CD4-positive, CD25-positive, alpha-beta regulatory T cell (primary cell): ENCODE measurements at regions not wholly inside any gene's neighbourhood (a gene's known extent, or its start where the extent isn't known, plus 50 kb on each side); places are given as distances from the start of the nearest gene placed in this dataset.

ENCODE experiments used
- ATAC-seq, 2 donors: fragments of 150-1000 bp; cut with Tn5 transposase; one replicate each; pipeline ENCODE4 v1.10.0; 2021; ENCODE audit warnings: low read depth in 2 of 2, moderate number of reproducible peaks in 2 of 2, moderate library complexity in 1 of 2
- DNase-seq, 3 donors: peaks; one replicate each; pipeline versions ENCODE4 v3.0.0 to v3.0.0-alpha.2; 2012 to 2022; ENCODE audit warnings: mixed read lengths in 1 of 3
- H3K27ac ChIP-seq: one replicate; pipeline ENCODE4 v1.7.0; 2013; ENCODE audit warnings: mild to moderate bottlenecking, low read length; ENCODE audit not compliant: insufficient read depth, poor library complexity, severe bottlenecking
- H3K27me3 ChIP-seq: one replicate; pipeline ENCODE4 v1.7.0; 2013; ENCODE audit warnings: low read length; ENCODE audit not compliant: control insufficient read depth, insufficient read depth
- H3K36me3 ChIP-seq: one replicate; pipeline ENCODE4 v1.7.0; 2013; ENCODE audit warnings: mild to moderate bottlenecking, low read length, moderate library complexity; ENCODE audit not compliant: control insufficient read depth, insufficient read depth
- H3K4me1 ChIP-seq: 2 replicates; pipeline ENCODE4 v1.7.0; 2013; ENCODE audit warnings: mild to moderate bottlenecking, low read length; ENCODE audit not compliant: insufficient read depth, control insufficient read depth, poor library complexity, severe bottlenecking
- H3K4me3 ChIP-seq: one replicate; pipeline ENCODE4 v1.7.0; 2013; ENCODE audit warnings: low read depth, mild to moderate bottlenecking, low read length, moderate library complexity
- H3K9me3 ChIP-seq, 2 experiments: 1 replicate in 1 of 2; 2 replicates in 1 of 2; pipeline ENCODE4 v1.7.0; 2013; ENCODE audit warnings: low read length in 2 of 2, mild to moderate bottlenecking in 1 of 2, moderate library complexity in 1 of 2; ENCODE audit not compliant: control insufficient read depth in 2 of 2
- H3K27ac Mint-ChIP-seq, 3 donors: one replicate each; pipeline ENCODE4 v1.8.0; 2020 to 2022; ENCODE audit warnings: mild to moderate bottlenecking in 3 of 3, mixed read lengths in 3 of 3, moderate library complexity in 2 of 3
- H3K27me3 Mint-ChIP-seq: one replicate; pipeline ENCODE4 v1.8.0; 2022; ENCODE audit warnings: mild to moderate bottlenecking, mixed read lengths
- H3K36me3 Mint-ChIP-seq: one replicate; pipeline ENCODE4 v1.8.0; 2020; ENCODE audit warnings: mixed read lengths
- H3K4me1 Mint-ChIP-seq, 4 donors: one replicate each; pipeline ENCODE4 v1.8.0; 2020 to 2022; ENCODE audit warnings: mixed read lengths in 4 of 4, mild to moderate bottlenecking in 1 of 4
- H3K4me3 Mint-ChIP-seq, 4 donors: one replicate each; pipeline ENCODE4 v1.8.0; 2020 to 2022; ENCODE audit warnings: mild to moderate bottlenecking in 4 of 4, mixed read lengths in 4 of 4, moderate library complexity in 3 of 4
- H3K9me3 Mint-ChIP-seq, 7 donors: one replicate each; pipeline ENCODE4 v1.8.0; 2020 to 2022; ENCODE audit warnings: mixed read lengths in 7 of 7, mild to moderate bottlenecking in 3 of 7, moderate library complexity in 2 of 7

DNA sequence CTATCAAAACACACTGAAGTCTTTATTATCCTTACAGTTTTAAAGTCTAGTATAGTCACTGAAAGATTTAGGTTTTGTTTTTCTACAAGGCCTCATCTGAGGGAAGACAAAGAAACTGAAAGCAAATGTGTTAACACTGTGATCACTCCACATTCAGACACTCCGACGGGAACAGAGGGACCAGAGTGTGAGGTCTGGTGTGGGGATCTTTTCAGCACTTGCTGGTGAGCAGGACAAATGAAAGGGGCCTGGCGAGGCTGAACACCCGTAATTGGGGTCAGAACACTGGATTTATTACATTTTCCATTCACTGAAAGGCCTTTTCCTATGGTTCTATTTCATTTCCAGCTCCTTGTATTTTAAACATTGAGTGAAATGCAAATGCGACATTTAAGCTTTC lies 910.5 kb downstream of the CDH11 start:
- no peaks in the 10 kb centered on the region for H3K36me3 Mint-ChIP-seq

DNA sequence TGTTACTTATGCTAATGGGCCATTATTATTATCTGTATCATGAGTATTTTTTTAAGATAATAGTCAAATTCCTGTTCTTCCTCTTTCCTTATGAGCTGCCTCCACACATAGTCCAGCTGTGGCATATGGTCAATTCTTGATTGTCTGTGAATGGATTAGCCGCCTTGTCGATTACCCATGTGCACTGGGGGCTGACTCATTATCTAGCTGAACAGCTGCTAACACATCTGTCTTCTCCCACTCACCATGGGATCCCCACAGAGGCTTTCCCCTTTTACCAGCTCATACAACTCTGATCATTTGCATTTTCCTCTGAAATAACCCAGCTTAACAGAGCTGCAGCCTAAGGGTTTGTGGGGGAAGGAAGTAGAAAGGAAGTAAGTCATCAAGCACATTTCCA lies 915.0 kb downstream of the CDH11 start:
- Histone ChIP-seq H3K27ac (no peak overlapping the region), H3K27me3 (no peaks in the 10 kb centered on the region), H3K36me3 (no peaks in the 10 kb centered on the region), H3K9me3 (peaks cover 3 to 6% of the 10 kb centered on the region in 2 experiments), H3K4me1 (no peaks in the 10 kb centered on the region), H3K4me3 (no peak overlapping the region)
- no peak overlapping the region for H3K4me3 Mint-ChIP-seq
- no peaks in the 10 kb centered on the region for H3K36me3 Mint-ChIP-seq
- H3K27ac Mint-ChIP-seq: no peak overlapping the region
- DNase-seq (no peak), ATAC-seq (no peak)
- peaks cover 5 to 36% (median 9%) of the 10 kb centered on the region in 7 donors for H3K9me3 Mint-ChIP-seq
- H3K27me3 Mint-ChIP-seq: no peaks in the 10 kb centered on the region
- no peaks in the 10 kb centered on the region for H3K4me1 Mint-ChIP-seq

More for the DNA sequence above, 910.5 kb downstream of the CDH11 start:
- Mint-ChIP-seq H3K27ac (no peak overlapping the region), H3K9me3 (peaks cover 3 to 30% (median 9%) of the 10 kb centered on the region in 7 donors), H3K4me1 (no peaks in the 10 kb centered on the region), H3K27me3 (no peaks in the 10 kb centered on the region), H3K4me3 (no peak overlapping the region)
- Histone ChIP-seq H3K36me3 (no peaks in the 10 kb centered on the region), H3K9me3 (peaks cover 0 to 3% of the 10 kb centered on the region in 2 experiments), H3K4me1 (no peaks in the 10 kb centered on the region), H3K27ac (no peak overlapping the region), H3K4me3 (no peak overlapping the region), H3K27me3 (no peaks in the 10 kb centered on the region)
- ATAC-seq (no peak), DNase-seq (no peak)

DNA sequence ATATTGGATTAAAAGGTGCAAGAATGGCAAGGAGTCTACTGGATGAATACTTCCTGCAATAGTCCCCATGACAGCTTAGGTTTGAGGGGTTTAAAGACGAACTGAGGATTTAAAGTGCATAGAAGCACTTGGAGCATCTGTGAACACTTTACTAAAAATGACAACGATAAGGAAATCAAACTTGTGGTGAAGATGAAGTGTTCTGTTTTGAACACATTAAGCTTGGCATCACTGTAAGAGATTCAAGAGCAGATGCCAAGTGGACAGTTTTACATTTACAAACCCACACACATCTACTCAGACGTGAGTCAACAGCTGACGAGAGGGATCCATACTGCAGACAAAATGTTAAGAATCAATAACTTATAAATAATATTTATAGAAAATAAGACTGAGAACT lies 918.7 kb downstream of the CDH11 start:
- Mint-ChIP-seq H3K36me3 (no peaks in the 10 kb centered on the region), H3K4me3 (no peak overlapping the region), H3K27me3 (no peaks in the 10 kb centered on the region), H3K9me3 (peaks cover 5 to 17% (median 7%) of the 10 kb centered on the region in 7 donors), H3K27ac (no peak overlapping the region), H3K4me1 (no peaks in the 10 kb centered on the region)
- Histone ChIP-seq H3K36me3 (no peaks in the 10 kb centered on the region), H3K4me1 (no peaks in the 10 kb centered on the region), H3K4me3 (no peak overlapping the region), H3K27me3 (no peaks in the 10 kb centered on the region), H3K9me3 (peaks cover 0 to 9% of the 10 kb centered on the region in 2 experiments), H3K27ac (no peak overlapping the region)
- no peak for ATAC-seq
- DNase-seq: no peak

DNA sequence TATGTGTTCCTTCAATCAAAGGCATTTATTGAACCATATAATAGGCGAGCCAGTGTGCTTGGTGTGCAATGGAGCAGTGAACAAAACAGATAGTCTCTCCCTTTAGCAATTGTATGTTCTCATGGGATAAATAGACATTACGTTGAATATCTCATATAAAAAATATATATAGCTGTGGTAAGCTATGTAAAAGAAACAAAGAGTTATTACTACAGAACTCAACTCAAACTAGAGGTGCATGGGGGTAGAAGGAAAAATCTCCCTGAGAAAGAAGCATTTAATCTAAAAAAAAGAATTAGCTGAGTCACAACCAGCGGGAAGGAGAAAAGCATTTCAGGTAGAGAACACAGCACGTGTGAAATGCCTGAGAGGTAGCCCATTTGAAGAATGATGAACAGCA lies 919.3 kb downstream of the CDH11 start:
- H3K9me3 Mint-ChIP-seq: peaks cover 5 to 17% (median 7%) of the 10 kb centered on the region in 7 donors
- DNase-seq: no peak

DNA sequence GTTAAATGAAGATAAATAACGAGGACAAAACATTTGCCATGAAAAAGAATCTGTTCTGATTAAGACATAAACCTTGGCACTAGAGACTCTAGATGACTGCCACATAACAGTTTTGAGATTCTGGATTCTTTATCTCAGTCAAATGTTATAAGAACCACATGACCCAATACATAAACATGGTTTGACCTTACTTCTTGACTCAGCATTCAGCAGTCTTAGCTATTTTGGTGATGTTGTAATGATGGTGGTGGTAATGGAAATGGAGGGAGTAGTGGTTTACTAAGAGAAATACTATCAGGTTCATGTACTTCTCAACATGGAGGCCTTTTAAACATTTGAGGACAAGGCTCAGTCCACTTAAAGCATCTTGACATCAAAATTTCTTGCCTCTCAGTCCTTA lies 925.4 kb downstream of the CDH11 start:
- peaks cover 0 to 21% (median 7%) of the 10 kb centered on the region in 7 donors for H3K9me3 Mint-ChIP-seq
- ATAC-seq (no peak), DNase-seq (no peak)
- no peaks in the 10 kb centered on the region for H3K36me3 Mint-ChIP-seq
- no peak overlapping the region for H3K4me3 Mint-ChIP-seq
- H3K36me3 ChIP-seq: no peaks in the 10 kb centered on the region
- no peak overlapping the region for H3K27ac Mint-ChIP-seq
- peaks cover 0 to 8% of the 10 kb centered on the region in 2 experiments for H3K9me3 ChIP-seq
- no peaks in the 10 kb centered on the region for H3K4me1 Mint-ChIP-seq
- H3K27ac ChIP-seq: no peak overlapping the region
- no peak overlapping the region for H3K4me3 ChIP-seq
- no peaks in the 10 kb centered on the region for H3K27me3 ChIP-seq
- no peaks in the 10 kb centered on the region for H3K4me1 ChIP-seq
- H3K27me3 Mint-ChIP-seq: no peaks in the 10 kb centered on the region

More for the DNA sequence above, 919.3 kb downstream of the CDH11 start:
- H3K4me1 ChIP-seq: no peaks in the 10 kb centered on the region
- Mint-ChIP-seq H3K36me3 (no peaks in the 10 kb centered on the region), H3K4me3 (no peak overlapping the region), H3K27ac (no peak overlapping the region), H3K4me1 (no peaks in the 10 kb centered on the region), H3K27me3 (no peaks in the 10 kb centered on the region)
- no peak overlapping the region for H3K4me3 ChIP-seq
- ATAC-seq: no peak
- H3K27ac ChIP-seq: no peak overlapping the region
- peaks cover 0 to 9% of the 10 kb centered on the region in 2 experiments for H3K9me3 ChIP-seq
- H3K27me3 ChIP-seq: no peaks in the 10 kb centered on the region
- H3K36me3 ChIP-seq: no peaks in the 10 kb centered on the region

DNA sequence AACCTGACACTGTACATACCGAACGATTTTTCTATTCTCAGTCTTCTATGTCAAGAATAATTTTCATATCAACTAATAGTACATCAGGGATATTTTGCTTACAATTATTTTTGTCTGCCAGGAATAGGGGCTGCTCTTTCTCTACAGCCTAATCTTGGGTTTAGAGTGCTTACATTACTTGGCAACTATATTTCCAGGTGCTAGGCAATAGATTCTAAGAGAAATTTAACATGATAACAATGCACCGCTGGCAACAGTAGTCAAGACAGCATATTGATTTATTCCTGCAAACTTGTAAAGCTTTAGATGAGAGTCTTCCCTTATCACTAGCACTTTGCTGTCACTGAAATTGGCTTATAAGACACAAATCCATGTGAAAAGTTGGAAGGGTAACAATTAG lies 935.9 kb downstream of the CDH11 start:
- H3K9me3 Mint-ChIP-seq: peaks cover under 1 to 27% (median 4%) of the 10 kb centered on the region in 7 donors
- no peak overlapping the region for H3K4me3 ChIP-seq
- H3K27me3 Mint-ChIP-seq: no peaks in the 10 kb centered on the region
- no peak overlapping the region for H3K27ac Mint-ChIP-seq
- ATAC-seq (no peak), DNase-seq (no peak)
- H3K27me3 ChIP-seq: no peaks in the 10 kb centered on the region
- no peak overlapping the region for H3K27ac ChIP-seq
- no peak overlapping the region for H3K4me3 Mint-ChIP-seq
- H3K36me3 Mint-ChIP-seq: no peaks in the 10 kb centered on the region
- no peaks in the 10 kb centered on the region for H3K36me3 ChIP-seq
- H3K4me1 ChIP-seq: no peaks in the 10 kb centered on the region
- no peaks in the 10 kb centered on the region for H3K4me1 Mint-ChIP-seq
- H3K9me3 ChIP-seq: peaks cover 0 to 3% of the 10 kb centered on the region in 2 experiments

DNA sequence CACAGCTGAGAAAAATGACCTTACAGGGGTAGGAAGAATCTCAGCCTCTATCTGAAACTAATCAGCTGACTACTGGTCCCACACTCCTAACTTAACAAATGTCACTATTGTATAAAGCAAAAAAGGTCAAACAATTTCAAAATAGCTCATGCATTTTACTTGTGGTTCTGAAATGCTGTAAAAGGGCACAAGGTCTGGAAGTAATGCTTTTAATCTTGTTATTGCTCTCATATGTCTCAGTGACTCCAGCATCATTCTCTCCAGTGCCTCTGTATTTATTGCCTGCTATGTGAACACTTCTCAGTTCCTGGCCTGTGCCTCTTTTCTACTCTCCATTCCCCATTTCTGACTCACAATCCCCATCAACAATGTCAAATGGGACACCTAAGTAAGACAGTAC lies 937.7 kb downstream of the CDH11 start:
- H3K27ac Mint-ChIP-seq: no peak overlapping the region
- H3K9me3 ChIP-seq: peaks cover 3 to 4% of the 10 kb centered on the region in 2 experiments
- H3K27ac ChIP-seq: no peak overlapping the region
- peaks cover 3 to 25% (median 10%) of the 10 kb centered on the region in 7 donors for H3K9me3 Mint-ChIP-seq
- no peaks in the 10 kb centered on the region for H3K4me1 Mint-ChIP-seq
- no peaks in the 10 kb centered on the region for H3K36me3 ChIP-seq
- H3K27me3 Mint-ChIP-seq: no peaks in the 10 kb centered on the region
- no peaks in the 10 kb centered on the region for H3K27me3 ChIP-seq
- no peaks in the 10 kb centered on the region for H3K4me1 ChIP-seq
- DNase-seq (no peak), ATAC-seq (no peak)
- no peaks in the 10 kb centered on the region for H3K36me3 Mint-ChIP-seq
- H3K4me3 Mint-ChIP-seq: no peak overlapping the region
- H3K4me3 ChIP-seq: no peak overlapping the region

DNA sequence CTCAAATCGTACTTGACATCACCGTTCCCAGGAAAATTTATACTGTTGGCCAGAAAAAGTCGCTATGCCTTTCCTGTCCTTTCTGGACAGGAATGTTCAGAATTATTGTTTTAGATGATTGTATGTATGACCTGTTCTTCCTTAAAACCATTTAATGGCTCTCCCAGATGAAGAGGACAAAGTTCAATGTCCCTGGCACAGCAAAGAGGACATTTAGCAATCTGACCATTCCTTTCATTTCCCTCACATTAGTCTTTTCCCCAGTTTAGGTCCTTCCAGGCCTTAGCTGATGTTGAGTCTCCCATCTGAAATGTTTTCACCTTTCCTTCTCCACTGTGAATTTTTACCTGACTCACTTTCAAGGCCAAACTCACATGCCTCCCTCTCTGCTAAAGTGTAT lies 938.9 kb downstream of the CDH11 start:
- Mint-ChIP-seq H3K9me3 (peaks cover 4 to 29% (median 10%) of the 10 kb centered on the region in 7 donors), H3K4me1 (no peaks in the 10 kb centered on the region), H3K27ac (no peak overlapping the region), H3K4me3 (no peak overlapping the region), H3K27me3 (no peaks in the 10 kb centered on the region), H3K36me3 (no peaks in the 10 kb centered on the region)
- Histone ChIP-seq H3K4me1 (no peaks in the 10 kb centered on the region), H3K27ac (no peak overlapping the region), H3K36me3 (no peaks in the 10 kb centered on the region), H3K4me3 (no peak overlapping the region), H3K27me3 (no peaks in the 10 kb centered on the region), H3K9me3 (peaks cover 3 to 9% of the 10 kb centered on the region in 2 experiments)
- ATAC-seq (no peak), DNase-seq (no peak)
